Neural crest cell (in vitro differentiated cells): ENCODE measurements at regions not wholly inside any gene's neighbourhood (a gene's known extent, or its start where the extent isn't known, plus 50 kb on each side); places are given as distances from the start of the nearest gene placed in this dataset.

Experiments used
- DNase-seq: peaks from one replicate; pipeline ENCODE4 v3.0.0; 2021; ENCODE audit warnings: low read depth, mixed read lengths, low spot score
- H3K27ac Mint-ChIP-seq: one replicate; pipeline ENCODE4 v1.8.0; 2021; ENCODE audit warnings: mild to moderate bottlenecking, mixed read lengths; ENCODE audit not compliant: unreplicated experiment
- H3K27me3 Mint-ChIP-seq: 2 replicates; pipeline ENCODE4 v1.8.0; 2021; ENCODE audit warnings: low read depth, mild to moderate bottlenecking, mixed read lengths
- H3K36me3 Mint-ChIP-seq: 2 replicates; pipeline ENCODE4 v1.8.0; 2021; ENCODE audit warnings: low read depth, mild to moderate bottlenecking, mixed read lengths
- H3K4me1 Mint-ChIP-seq: 2 replicates; pipeline ENCODE4 v1.8.0; 2021; ENCODE audit warnings: mixed read lengths
- H3K4me3 Mint-ChIP-seq: one replicate; pipeline ENCODE4 v1.8.0; 2021; ENCODE audit warnings: mild to moderate bottlenecking, mixed read lengths
- H3K9me3 Mint-ChIP-seq: 2 replicates; pipeline ENCODE4 v1.8.0; 2021; ENCODE audit warnings: mixed read lengths
- CTCF ChIP-seq: fragments of 200-600 bp; sonication (generic); conservative IDR thresholded peaks from 2 replicates; pipeline ENCODE4 v1.5.0; 2021; ENCODE audit warnings: antibody characterized with exemption, mild to moderate bottlenecking

GRCh38 chr17:79500745-79501618 lies 109.9 kb downstream of the RBFOX3 start:
- no peak for DNase-seq
- H3K36me3 Mint-ChIP-seq, result no peaks in the 10 kb centered on the region
- H3K4me1 Mint-ChIP-seq, result peaks cover 15% of the 10 kb centered on the region
- H3K9me3 Mint-ChIP-seq, result peaks cover 9% of the 10 kb centered on the region
- peak overlapping the region; percentile 29 for H3K4me3 Mint-ChIP-seq
- H3K27ac Mint-ChIP-seq, result peak overlapping the region; percentile 12
- TF ChIP-seq CTCF, result no peak
- no peaks in the 10 kb centered on the region for H3K27me3 Mint-ChIP-seq

- no peak for DNase-seq
- TF ChIP-seq CTCF, result no peak
- H3K4me1 Mint-ChIP-seq, result peaks cover 15% of the 10 kb centered on the region
- H3K9me3 Mint-ChIP-seq, result peaks cover 9% of the 10 kb centered on the region
- H3K27ac Mint-ChIP-seq, result no peak overlapping the region
- H3K27me3 Mint-ChIP-seq, result no peaks in the 10 kb centered on the region
- H3K36me3 Mint-ChIP-seq, result no peaks in the 10 kb centered on the region
- no peak overlapping the region for H3K4me3 Mint-ChIP-seq
These were observed 112.0 kb downstream of the RBFOX3 start for GRCh38 chr17:79498854-79499253.

GRCh38 chr17:79497777-79498348 lies 113.0 kb downstream of the RBFOX3 start:
- H3K36me3 Mint-ChIP-seq, result no peaks in the 10 kb centered on the region
- H3K4me3 Mint-ChIP-seq, result no peak overlapping the region
- no peak for DNase-seq
- H3K9me3 Mint-ChIP-seq, result peaks cover 12% of the 10 kb centered on the region
- no peak overlapping the region for H3K27ac Mint-ChIP-seq
- peaks cover 15% of the 10 kb centered on the region for H3K4me1 Mint-ChIP-seq
- TF ChIP-seq CTCF, result no peak
- peaks cover 2% of the 10 kb centered on the region for H3K27me3 Mint-ChIP-seq

- H3K27me3 Mint-ChIP-seq, result peaks cover 2% of the 10 kb centered on the region
- no peak overlapping the region for H3K4me3 Mint-ChIP-seq
- TF ChIP-seq CTCF, result no peak
- peaks cover 12% of the 10 kb centered on the region for H3K4me1 Mint-ChIP-seq
- peaks cover 13% of the 10 kb centered on the region for H3K9me3 Mint-ChIP-seq
- no peak for DNase-seq
- H3K36me3 Mint-ChIP-seq, result no peaks in the 10 kb centered on the region
- H3K27ac Mint-ChIP-seq, result no peak overlapping the region
These were observed 114.3 kb downstream of the RBFOX3 start for GRCh38 chr17:79496422-79497005.

GRCh38 chr17:79495665-79496064 lies 115.2 kb downstream of the RBFOX3 start:
- peak overlapping the region; percentile 87 for H3K27ac Mint-ChIP-seq
- H3K27me3 Mint-ChIP-seq, result peaks cover 2% of the 10 kb centered on the region
- no peak for DNase-seq
- H3K4me1 Mint-ChIP-seq, result peaks cover 3% of the 10 kb centered on the region
- no peak overlapping the region for H3K4me3 Mint-ChIP-seq
- H3K9me3 Mint-ChIP-seq, result peaks cover 13% of the 10 kb centered on the region
- H3K36me3 Mint-ChIP-seq, result no peaks in the 10 kb centered on the region
- no peak for TF ChIP-seq CTCF
